A549 (cell line): ENCODE measurements at regions not wholly inside any gene's neighbourhood (a gene's known extent, or its start where the extent isn't known, plus 50 kb on each side); places are given as distances from the start of the nearest gene placed in this dataset.

Experiments
- ATAC-seq, 2 experiments: fragments of 200-7000 bp in 1 of 2; fragments of >200 bp in 1 of 2; cut with Nextera tagmentation in 1 of 2; cut with Tn5 transposase in 1 of 2; 3 replicates each; pipeline versions ENCODE4 v1.8.0 to v1.9.1; 2018 to 2020; ENCODE audit warnings: mild to moderate bottlenecking in 1 of 2, moderate library complexity in 1 of 2
- CTCF ChIA-PET: fragments of 300-600 bp; sonication (Branson Sonifier 250); formaldehyde crosslinking; extraction: SDS; loops from one replicate; lab custom pipeline; 2021; ENCODE audit warnings: antibody characterized with exemption, inconsistent platforms; lab: Yijun Ruan, JAX
- POLR2A ChIA-PET: fragments of 350-600 bp; formaldehyde crosslinking; extraction: SDS; loops from one replicate; lab custom pipeline; 2021; ENCODE audit warnings: antibody characterized with exemption, inconsistent platforms; lab: Yijun Ruan, JAX
- DNase-seq, 2 experiments: peaks; one replicate each; pipeline versions ENCODE4 v3.0.0 to v3.0.0-alpha.2; 2011 to 2016; ENCODE audit warnings: low read depth in 1 of 2, low spot score in 1 of 2
- FAIRE-seq: peaks from 2 replicates; lab custom pipeline; 2011; peaks lifted over from hg19 to GRCh38; lab: Jason Lieb, UNC
- H3K27ac ChIP-seq, 2 experiments: fragments of >200 bp; sonication (Bioruptor Twin); formaldehyde crosslinking; 3 replicates each; pipeline ENCODE4 v1.5.1; 2016 to 2017
- H3K4me1 ChIP-seq: fragments of >200 bp; sonication (Bioruptor Twin); formaldehyde crosslinking; 3 replicates; pipeline ENCODE4 v1.6.1; 2016
- H3K4me2 ChIP-seq: fragments of >200 bp; sonication (Bioruptor Twin); formaldehyde crosslinking; 3 replicates; pipeline ENCODE4 v1.6.1; 2016
- H3K4me3 ChIP-seq: fragments of >200 bp; sonication (Bioruptor Twin); formaldehyde crosslinking; 3 replicates; pipeline ENCODE4 v1.5.1; 2016
- H3K9me3 ChIP-seq: fragments of >200 bp; sonication (Bioruptor Twin); formaldehyde crosslinking; 3 replicates; pipeline ENCODE4 v1.6.1; 2016
- BHLHE40 ChIP-seq: IDR thresholded peaks from 2 replicates; pipeline ENCODE4 v1.6.1; 2012; ENCODE audit warnings: low read depth, low read length, inconsistent platforms
- CEBPB ChIP-seq, 2 experiments: fragments of >200 bp in 1 of 2; sonication (Bioruptor Twin) in 1 of 2; formaldehyde crosslinking in 1 of 2; IDR thresholded peaks; 2 replicates each; pipeline ENCODE4 v1.6.1; 2012 to 2016
- CHD4 ChIP-seq: fragments of 200-600 bp; sonication (generic); IDR thresholded peaks from 2 replicates; pipeline ENCODE4 v1.6.1; 2016; ENCODE audit warnings: antibody characterized with exemption, mild to moderate bottlenecking, borderline replicate concordance
- EHMT2 ChIP-seq: fragments of 200-600 bp; sonication (generic); IDR thresholded peaks from 2 replicates; pipeline ENCODE4 v1.6.1; 2016; ENCODE audit warnings: antibody characterized with exemption, low read depth, mild to moderate bottlenecking, moderate library complexity
- FOSB ChIP-seq: fragments of 250-450 bp; sonication (Bioruptor Pico); IDR thresholded peaks from 2 replicates; pipeline ENCODE4 v1.5.0; 2020; ENCODE audit warnings: mild to moderate bottlenecking, moderate library complexity
- FOXS1 ChIP-seq: fragments of 250-450 bp; sonication (Bioruptor Pico); IDR thresholded peaks from 2 replicates; pipeline ENCODE4 v1.5.0; 2020; ENCODE audit warnings: mild to moderate bottlenecking, moderate library complexity
- HOXB13 ChIP-seq: fragments of 250-450 bp; sonication (Bioruptor Pico); IDR thresholded peaks from 2 replicates; pipeline ENCODE4 v1.5.0; 2020; ENCODE audit warnings: low read depth, mild to moderate bottlenecking, moderate library complexity
- JUN ChIP-seq, 2 experiments: fragments of >200 bp; sonication (Bioruptor Twin); formaldehyde crosslinking; IDR thresholded peaks; 2 replicates in 1 of 2; 3 replicates in 1 of 2; pipeline ENCODE4 v1.6.1; 2016 to 2017
- KDM5A ChIP-seq: fragments of 200-600 bp; sonication (generic); IDR thresholded peaks from 2 replicates; pipeline ENCODE4 v1.6.1; 2016; ENCODE audit warnings: antibody characterized with exemption, mild to moderate bottlenecking
- MAZ ChIP-seq: fragments of 150-350 bp; IDR thresholded peaks from 2 replicates; pipeline ENCODE4 v1.6.1; 2014; ENCODE audit warnings: antibody characterized with exemption, low read depth, low read length, borderline replicate concordance
- NPAS2 ChIP-seq: fragments of 250-450 bp; sonication (Bioruptor Pico); IDR thresholded peaks from 2 replicates; pipeline ENCODE4 v1.8.0; 2022; ENCODE audit warnings: mild to moderate bottlenecking, moderate library complexity, borderline replicate concordance
- POLR2AphosphoS2 ChIP-seq: conservative IDR thresholded peaks from 2 replicates; pipeline ENCODE4 v1.6.1; 2012; ENCODE audit warnings: low read length, improper control_type of control experiment, inconsistent platforms
- RAD21 ChIP-seq, 2 experiments: fragments of >200 bp in 1 of 2; sonication (Bioruptor Twin) in 1 of 2; formaldehyde crosslinking in 1 of 2; IDR thresholded peaks in 1 of 2; conservative IDR thresholded peaks in 1 of 2; 2 replicates in 1 of 2; 3 replicates in 1 of 2; pipeline ENCODE4 v1.6.1; 2012 to 2018; ENCODE audit warnings: inconsistent platforms in 1 of 2
- RCOR1 ChIP-seq: fragments of 150-350 bp; IDR thresholded peaks from 2 replicates; pipeline ENCODE4 v1.6.1; 2014; ENCODE audit warnings: antibody characterized with exemption, low read length, low read depth
- RNF2 ChIP-seq: fragments of 200-600 bp; sonication (generic); IDR thresholded peaks from 2 replicates; pipeline ENCODE4 v1.6.1; 2016; ENCODE audit warnings: low read depth, mild to moderate bottlenecking, antibody characterized with exemption, moderate library complexity, borderline replicate concordance
- TFCP2L1 ChIP-seq: fragments of 250-450 bp; sonication (Bioruptor Pico); IDR thresholded peaks from 2 replicates; pipeline ENCODE4 v1.5.0; 2021; ENCODE audit warnings: mild to moderate bottlenecking
- TP53 ChIP-seq: fragments of 250-450 bp; sonication (Bioruptor Pico); IDR thresholded peaks from 2 replicates; pipeline ENCODE4 v1.5.0; 2021; ENCODE audit warnings: mild to moderate bottlenecking, moderate library complexity
- ZC3H11A ChIP-seq: fragments of 450-650 bp; IDR thresholded peaks from 2 replicates; pipeline ENCODE4 v1.6.1; 2014; ENCODE audit warnings: antibody characterized with exemption, mild to moderate bottlenecking
- ZFP36 ChIP-seq: fragments of 450-650 bp; IDR thresholded peaks from 2 replicates; pipeline ENCODE4 v1.6.1; 2014; ENCODE audit warnings: borderline replicate concordance; ENCODE audit not compliant: partially characterized antibody
- ZNF302 ChIP-seq: fragments of 250-450 bp; sonication (Bioruptor Pico); IDR thresholded peaks from 2 replicates; pipeline ENCODE4 v1.9.0; 2021; ENCODE audit warnings: inconsistent platforms, mild to moderate bottlenecking, moderate library complexity
- WGBS: methylation state at CpG from one replicate; pipeline ENCODE4 v1.1.6; 2017; ENCODE audit errors: missing lambda C conversion rate; 5-methylcytosine and 5-hydroxymethylcytosine counted together
- TF ChIP-seq, protein P1 (sequence below): fragments of 150-350 bp; IDR thresholded peaks from 2 replicates; pipeline ENCODE4 v1.6.1; 2014; ENCODE audit warnings: low read depth, mild to moderate bottlenecking, low read length
- TF ChIP-seq, protein P2 (sequence below): IDR thresholded peaks from 2 replicates; pipeline ENCODE4 v1.6.1; 2012
- TF ChIP-seq, protein P3 (sequence below): fragments of 250-450 bp; sonication (Bioruptor Pico); IDR thresholded peaks from 2 replicates; pipeline ENCODE4 v1.5.0; 2020; ENCODE audit warnings: low read depth, mild to moderate bottlenecking, moderate library complexity
- TF ChIP-seq, protein P4 (sequence below): fragments of 450-650 bp; IDR thresholded peaks from 2 replicates; pipeline ENCODE4 v1.6.1; 2014; ENCODE audit warnings: antibody characterized with exemption

DNA sequence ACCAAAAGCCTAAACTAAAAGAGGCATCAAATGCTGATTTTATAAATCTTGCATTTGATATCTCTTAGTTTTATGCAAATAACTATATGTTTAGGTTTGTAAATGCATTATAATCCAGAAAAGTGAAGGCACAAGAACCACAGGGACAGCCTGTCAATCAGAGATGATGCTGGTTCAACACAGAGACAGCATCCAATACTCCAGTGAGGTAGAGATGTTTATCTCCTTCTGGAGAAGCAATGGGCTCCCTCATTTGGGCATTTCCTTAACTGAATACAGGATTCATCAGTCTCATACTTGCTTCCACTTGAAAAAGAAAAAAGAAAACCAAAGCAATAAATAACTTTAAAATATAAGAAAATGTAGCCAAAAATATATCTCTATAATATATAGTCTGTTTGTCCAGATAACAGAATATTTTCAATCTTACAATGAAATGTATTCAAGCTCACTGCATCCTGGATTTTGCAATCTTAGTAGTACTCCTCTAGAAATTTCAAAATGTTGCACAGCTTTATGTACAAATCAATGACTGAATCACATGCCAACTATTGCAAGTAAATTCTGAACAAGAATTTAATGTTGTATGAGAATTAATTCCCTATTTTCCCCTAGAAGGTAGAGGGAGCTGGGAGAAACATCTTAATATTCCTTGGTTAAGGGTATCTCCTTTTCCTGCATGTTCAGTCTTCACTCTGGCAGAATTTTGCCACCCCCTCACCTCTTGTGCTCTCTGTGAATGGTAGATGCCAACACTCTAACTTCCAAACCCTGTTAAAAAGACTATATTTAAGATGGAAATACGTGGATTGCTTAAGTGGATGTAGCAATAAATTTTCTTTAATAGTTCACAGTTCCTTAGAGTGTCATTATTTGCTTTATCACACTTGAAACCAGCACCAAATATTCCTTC lies 191.1 kb upstream of the GAS1 start:
- DNase-seq, result no peak
- POLR2A ChIA-PET, result no interaction called here
- 3% methylated on average over 1 of the region's 1 CpG for WGBS
- no peak overlapping the region for H3K4me3 ChIP-seq
- FAIRE-seq, result no peak
- CTCF ChIA-PET, result interaction anchor here (1.3 kb wide), 1 partner anchor 279 kb away, joined by 3 read pairs; no protein-coding TSS in a partner anchor
- ATAC-seq, result no peak
- H3K4me1 ChIP-seq, result no peaks in the 10 kb centered on the region
- no peaks in the 10 kb centered on the region for H3K9me3 ChIP-seq
- no peak overlapping the region for H3K4me2 ChIP-seq
- H3K27ac ChIP-seq, result no peak overlapping the region
- TF ChIP-seq BHLHE40 (no peak), RAD21 (conservative IDR thresholded peaks at IDR 0.05 in 1 of 2, IDR thresholded peaks at IDR 0.05 in 1 of 2) (no peak)

DNA sequence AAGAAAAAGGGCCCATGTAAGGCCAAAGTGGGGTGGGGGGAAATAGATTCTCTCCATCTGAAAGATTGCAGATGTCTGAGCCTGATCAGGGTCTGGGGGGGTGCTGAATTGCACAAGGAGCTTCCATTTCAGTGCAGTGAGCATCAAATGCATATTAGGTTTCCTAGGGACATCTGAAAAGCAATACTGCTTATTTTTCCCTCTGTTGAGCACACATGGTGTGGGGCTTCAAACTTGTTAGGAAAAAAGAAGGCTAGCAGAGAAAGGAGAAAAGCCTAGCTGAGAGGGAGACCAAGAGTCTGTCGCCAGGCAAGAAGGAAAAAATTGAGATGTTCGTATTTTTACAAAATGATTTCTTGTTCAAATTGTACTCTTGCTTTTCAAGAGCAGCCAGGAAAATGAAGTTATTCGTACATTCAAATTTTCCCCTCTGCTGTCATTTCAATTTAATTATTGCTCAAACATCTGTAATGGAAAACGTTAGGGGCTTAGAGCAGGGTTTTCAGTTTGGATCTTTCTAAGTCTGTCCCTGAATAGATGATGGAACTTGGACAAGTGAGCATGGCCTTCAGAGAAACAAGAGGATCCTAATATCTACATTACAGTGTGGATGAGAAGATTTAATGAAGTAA lies 191.9 kb upstream of the GAS1 start:
- 11% methylated on average over 4 of the region's 4 CpGs for WGBS
- FAIRE-seq, result no peak

DNA sequence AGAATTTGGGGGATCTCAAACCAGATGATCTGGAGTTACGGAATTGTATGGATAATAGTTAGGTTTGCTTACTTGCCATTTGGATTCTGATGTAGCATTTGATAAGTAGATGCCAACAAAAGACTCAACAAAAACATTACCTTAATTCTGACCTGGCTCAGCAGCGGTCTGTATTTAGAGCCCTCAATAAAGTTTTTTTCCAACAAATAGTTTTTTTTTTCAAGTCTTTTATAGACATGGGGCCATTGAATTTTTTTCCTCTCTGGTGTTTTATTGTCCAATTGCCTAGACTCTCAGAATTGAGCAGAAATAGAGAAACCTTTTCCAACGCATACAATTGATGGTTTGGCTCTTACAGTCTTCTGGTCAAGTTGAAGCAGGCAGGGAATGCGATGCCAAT lies 192.8 kb upstream of the GAS1 start:
- ATAC-seq (no peak), DNase-seq (no peak), FAIRE-seq (no peak)
- no peak overlapping the region for H3K4me2 ChIP-seq
- no peaks in the 10 kb centered on the region for H3K9me3 ChIP-seq
- POLR2A ChIA-PET, result no interaction called here
- no peak overlapping the region for H3K27ac ChIP-seq
- no peak overlapping the region for H3K4me3 ChIP-seq
- CTCF ChIA-PET, result interaction anchor here (1.4 kb wide), 1 partner anchor 706 kb away, joined by 3 read pairs; no protein-coding TSS in a partner anchor
- no peaks in the 10 kb centered on the region for H3K4me1 ChIP-seq
- TF ChIP-seq RCOR1, result no peak
- TF ChIP-seq FOSB (CRISPR knock-in tag), result no peak
- TF ChIP-seq, protein P1, sequence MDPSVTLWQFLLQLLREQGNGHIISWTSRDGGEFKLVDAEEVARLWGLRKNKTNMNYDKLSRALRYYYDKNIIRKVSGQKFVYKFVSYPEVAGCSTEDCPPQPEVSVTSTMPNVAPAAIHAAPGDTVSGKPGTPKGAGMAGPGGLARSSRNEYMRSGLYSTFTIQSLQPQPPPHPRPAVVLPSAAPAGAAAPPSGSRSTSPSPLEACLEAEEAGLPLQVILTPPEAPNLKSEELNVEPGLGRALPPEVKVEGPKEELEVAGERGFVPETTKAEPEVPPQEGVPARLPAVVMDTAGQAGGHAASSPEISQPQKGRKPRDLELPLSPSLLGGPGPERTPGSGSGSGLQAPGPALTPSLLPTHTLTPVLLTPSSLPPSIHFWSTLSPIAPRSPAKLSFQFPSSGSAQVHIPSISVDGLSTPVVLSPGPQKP, result no peak
- TF ChIP-seq, protein P2, sequence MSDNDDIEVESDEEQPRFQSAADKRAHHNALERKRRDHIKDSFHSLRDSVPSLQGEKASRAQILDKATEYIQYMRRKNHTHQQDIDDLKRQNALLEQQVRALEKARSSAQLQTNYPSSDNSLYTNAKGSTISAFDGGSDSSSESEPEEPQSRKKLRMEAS, result no peak
- no peak for TF ChIP-seq TP53 (CRISPR knock-in tag)
- no peak for TF ChIP-seq POLR2AphosphoS2
- TF ChIP-seq RNF2, result no peak
- TF ChIP-seq ZFP36, result no peak
- no peak for TF ChIP-seq TFCP2L1
- no peak for TF ChIP-seq KDM5A
- TF ChIP-seq HOXB13 (CRISPR knock-in tag), result no peak
- TF ChIP-seq, protein P3, sequence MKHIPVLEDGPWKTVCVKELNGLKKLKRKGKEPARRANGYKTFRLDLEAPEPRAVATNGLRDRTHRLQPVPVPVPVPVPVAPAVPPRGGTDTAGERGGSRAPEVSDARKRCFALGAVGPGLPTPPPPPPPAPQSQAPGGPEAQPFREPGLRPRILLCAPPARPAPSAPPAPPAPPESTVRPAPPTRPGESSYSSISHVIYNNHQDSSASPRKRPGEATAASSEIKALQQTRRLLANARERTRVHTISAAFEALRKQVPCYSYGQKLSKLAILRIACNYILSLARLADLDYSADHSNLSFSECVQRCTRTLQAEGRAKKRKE (CRISPR knock-in tag), result no peak
- TF ChIP-seq MAZ, result no peak
- TF ChIP-seq ZNF302, result no peak
- TF ChIP-seq CHD4, result no peak
- 15% methylated on average over 4 of the region's 4 CpGs for WGBS

More for the DNA sequence above, 191.9 kb upstream of the GAS1 start:
- ATAC-seq, result no peak
- Histone ChIP-seq H3K4me3 (no peak overlapping the region), H3K4me2 (no peak overlapping the region), H3K4me1 (no peaks in the 10 kb centered on the region), H3K9me3 (no peaks in the 10 kb centered on the region), H3K27ac (no peak overlapping the region)
- ChIA-PET CTCF (no interaction called here), POLR2A (no interaction called here)
- DNase-seq, result no peak
- no peak for TF ChIP-seq TFCP2L1
- TF ChIP-seq EHMT2, result no peak
- TF ChIP-seq FOXS1 (CRISPR knock-in tag), result no peak
- no peak for TF ChIP-seq ZC3H11A
- TF ChIP-seq FOSB (CRISPR knock-in tag), result no peak
- TF ChIP-seq, protein P4, sequence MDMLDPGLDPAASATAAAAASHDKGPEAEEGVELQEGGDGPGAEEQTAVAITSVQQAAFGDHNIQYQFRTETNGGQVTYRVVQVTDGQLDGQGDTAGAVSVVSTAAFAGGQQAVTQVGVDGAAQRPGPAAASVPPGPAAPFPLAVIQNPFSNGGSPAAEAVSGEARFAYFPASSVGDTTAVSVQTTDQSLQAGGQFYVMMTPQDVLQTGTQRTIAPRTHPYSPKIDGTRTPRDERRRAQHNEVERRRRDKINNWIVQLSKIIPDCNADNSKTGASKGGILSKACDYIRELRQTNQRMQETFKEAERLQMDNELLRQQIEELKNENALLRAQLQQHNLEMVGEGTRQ, result no peak
- no peak for TF ChIP-seq JUN (IDR thresholded peaks at IDR 0.05)
- TF ChIP-seq NPAS2 (CRISPR knock-in tag), result no peak
- TF ChIP-seq CEBPB (IDR thresholded peaks at IDR 0.05), result no peak
